HS-27A (cell line): ENCODE measurements at regions not wholly inside any gene's neighbourhood (a gene's known extent, or its start where the extent isn't known, plus 50 kb on each side); places are given as distances from the start of the nearest gene placed in this dataset.
A peak's percentile ranks its signal among the peaks of the same experiment; 100 is the strongest.
"Not testable (repeated sequence)": the region's sequence is repeated elsewhere in the genome, so short reads cannot be mapped to it uniquely, and the experiment has no call there.

Source experiments
- DNase-seq: peaks from one replicate; pipeline ENCODE4 v3.0.0-alpha.2; 2012; ENCODE audit warnings: low read depth, missing footprints

- no peak for DNase-seq
Observed at GRCh38 chr3:144524531-144524930, 552.9 kb downstream of the DIPK2A start.

GRCh38 chr3:144529566-144529965 lies 557.9 kb downstream of the DIPK2A start:
- DNase-seq = no peak

- no peak for DNase-seq
Observed at GRCh38 chr3:144544871-144545270, 573.2 kb downstream of the DIPK2A start.

- DNase-seq = no peak
Observed at GRCh38 chr3:144546539-144546938, 574.9 kb downstream of the DIPK2A start.

GRCh38 chr3:144548346-144548745 lies 576.7 kb downstream of the DIPK2A start:
- DNase-seq = no peak

GRCh38 chr3:144549166-144549565 lies 577.5 kb downstream of the DIPK2A start:
- DNase-seq = no peak

GRCh38 chr3:144552346-144553057 lies 580.9 kb downstream of the DIPK2A start:
- no peak for DNase-seq

- no peak for DNase-seq
Observed at GRCh38 chr3:144553301-144553700, 581.7 kb downstream of the DIPK2A start.

- DNase-seq = no peak
Observed at GRCh38 chr3:144554889-144555288, 583.3 kb downstream of the DIPK2A start.

GRCh38 chr3:144556392-144556791 lies 584.8 kb downstream of the DIPK2A start:
- peak; percentile 23 for DNase-seq

- DNase-seq = no peak
Observed at GRCh38 chr3:144557515-144557914, 585.9 kb downstream of the DIPK2A start.

- no peak for DNase-seq
Observed at GRCh38 chr3:144564011-144564410, 592.4 kb downstream of the DIPK2A start.

GRCh38 chr3:144566320-144566719 lies 594.7 kb downstream of the DIPK2A start:
- DNase-seq = no peak

GRCh38 chr3:144569651-144570050 lies 598.0 kb downstream of the DIPK2A start:
- no peak for DNase-seq

GRCh38 chr3:144583871-144584270 lies 612.2 kb downstream of the DIPK2A start:
- DNase-seq = no peak

GRCh38 chr3:144585408-144585807 lies 613.8 kb downstream of the DIPK2A start:
- no peak for DNase-seq

- DNase-seq = no peak
Observed at GRCh38 chr3:144585953-144586352, 614.3 kb downstream of the DIPK2A start.

- DNase-seq = no peak
Observed at GRCh38 chr3:144586382-144586781, 614.8 kb downstream of the DIPK2A start.

- DNase-seq = peak; percentile 59
Observed at GRCh38 chr3:144590854-144591253, 619.2 kb downstream of the DIPK2A start.

GRCh38 chr3:144593881-144594280 lies 622.3 kb downstream of the DIPK2A start:
- no peak for DNase-seq

GRCh38 chr3:144620236-144620635 lies 648.6 kb downstream of the DIPK2A start:
- not testable (repeated sequence) for DNase-seq

- no peak for DNase-seq
Observed at GRCh38 chr3:144622845-144623244, 651.2 kb downstream of the DIPK2A start.

GRCh38 chr3:144624656-144625055 lies 653.0 kb downstream of the DIPK2A start:
- DNase-seq = no peak

- no peak for DNase-seq
Observed at GRCh38 chr3:144626835-144627234, 655.2 kb downstream of the DIPK2A start.
